GM18907 (cell line): ENCODE measurements at regions not wholly inside any gene's neighbourhood (a gene's known extent, or its start where the extent isn't known, plus 50 kb on each side); places are given as distances from the start of the nearest gene placed in this dataset.
"Not testable (repeated sequence)": the region's sequence is repeated elsewhere in the genome, so short reads cannot be mapped to it uniquely, and the experiment has no call there.

Source experiments
- ATAC-seq: cut with Tn5 transposase; IDR thresholded peaks from one replicate; pipeline ENCODE4 v1.9.1; 2021; ENCODE audit warnings: mild to moderate bottlenecking, moderate library complexity; ENCODE audit not compliant: unreplicated experiment

- ATAC-seq, result no peak
These were observed 110.8 kb upstream of the GREM2 start for GRCh38 chr1:240722788-240723187.

- no peak for ATAC-seq
These were observed 109.0 kb upstream of the GREM2 start for GRCh38 chr1:240720976-240721375.

GRCh38 chr1:240719953-240720700 is 108.2 kb upstream of the GREM2 start:
- ATAC-seq, result no peak

DNA sequence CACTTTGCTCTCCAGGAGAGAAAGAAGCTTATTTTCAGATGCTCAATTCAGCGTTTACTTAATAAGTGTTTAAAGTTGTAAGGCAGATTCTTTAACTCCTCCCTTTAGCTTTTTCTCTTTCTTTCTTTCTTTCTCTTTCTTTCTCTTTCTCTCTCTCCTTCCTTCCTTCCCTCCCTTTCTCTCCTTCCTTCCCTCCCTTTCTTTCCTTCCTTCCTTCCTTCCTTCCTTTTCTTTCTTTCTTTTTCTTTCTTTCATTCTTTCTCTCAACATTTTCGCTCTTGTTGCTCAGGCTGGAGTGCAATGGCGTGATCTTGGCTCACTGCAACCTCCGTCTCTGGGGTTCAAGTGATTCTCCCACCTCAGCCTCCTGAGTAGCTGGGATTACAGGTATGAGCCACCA is 104.6 kb upstream of the GREM2 start:
- ATAC-seq, result not testable (repeated sequence)

DNA sequence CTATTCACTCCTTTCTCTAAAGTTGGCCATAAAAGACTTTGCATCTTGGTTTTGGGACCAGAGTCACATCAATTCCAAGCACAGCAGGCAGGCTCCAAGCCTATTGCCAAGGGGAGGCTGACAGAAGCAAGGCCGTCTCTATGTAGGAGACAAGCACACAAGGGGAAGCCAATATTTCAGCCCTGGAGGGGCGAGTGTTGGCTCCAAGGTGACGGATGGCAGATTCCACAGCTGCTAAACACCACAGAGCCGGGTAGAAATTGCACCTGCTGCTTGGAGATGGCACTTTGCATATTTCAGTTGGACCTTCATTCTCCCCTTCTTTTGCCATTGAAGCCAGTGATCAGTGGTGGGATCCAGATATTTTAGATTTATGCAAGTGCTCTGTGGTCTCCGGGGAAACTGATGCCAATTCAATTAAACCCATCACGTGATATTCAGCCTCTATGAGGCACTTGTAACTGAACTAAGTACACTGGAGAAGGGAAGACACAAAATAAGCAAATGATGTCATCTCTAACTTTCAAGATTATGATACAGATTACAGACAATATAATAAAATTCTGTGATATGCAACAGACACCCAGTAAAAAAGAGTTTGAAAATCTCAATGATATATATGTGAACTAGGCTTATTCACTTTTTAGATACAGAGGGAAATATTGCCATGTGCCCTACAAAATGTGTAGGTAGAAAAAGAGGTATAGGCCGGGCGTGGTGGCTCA is 102.8 kb upstream of the GREM2 start:
- no peak for ATAC-seq

GRCh38 chr1:240712014-240712731 is 100.2 kb upstream of the GREM2 start:
- ATAC-seq, result no peak

DNA sequence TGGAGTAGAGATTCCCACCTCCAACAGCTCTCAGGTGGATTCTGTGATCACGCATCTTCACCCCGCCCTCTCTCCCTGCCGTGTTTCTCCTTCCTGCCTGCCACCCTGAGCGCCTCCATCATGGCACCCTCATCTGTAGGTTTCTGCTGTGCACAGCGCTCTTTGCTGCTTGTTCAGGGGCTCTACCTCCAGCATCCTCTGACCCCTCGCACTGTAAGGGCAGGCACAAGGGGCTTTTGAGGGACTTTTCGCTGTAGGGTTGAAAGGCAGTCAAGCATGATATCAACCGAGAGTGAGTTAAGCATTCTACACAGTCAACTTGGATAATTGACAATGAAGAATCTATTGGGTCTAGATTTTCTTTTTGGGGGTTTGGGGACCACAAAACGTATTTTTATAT is 99.1 kb upstream of the GREM2 start:
- peak; percentile 66 for ATAC-seq

GRCh38 chr1:240709676-240710075 is 97.7 kb upstream of the GREM2 start:
- ATAC-seq, result peak; percentile 67

DNA sequence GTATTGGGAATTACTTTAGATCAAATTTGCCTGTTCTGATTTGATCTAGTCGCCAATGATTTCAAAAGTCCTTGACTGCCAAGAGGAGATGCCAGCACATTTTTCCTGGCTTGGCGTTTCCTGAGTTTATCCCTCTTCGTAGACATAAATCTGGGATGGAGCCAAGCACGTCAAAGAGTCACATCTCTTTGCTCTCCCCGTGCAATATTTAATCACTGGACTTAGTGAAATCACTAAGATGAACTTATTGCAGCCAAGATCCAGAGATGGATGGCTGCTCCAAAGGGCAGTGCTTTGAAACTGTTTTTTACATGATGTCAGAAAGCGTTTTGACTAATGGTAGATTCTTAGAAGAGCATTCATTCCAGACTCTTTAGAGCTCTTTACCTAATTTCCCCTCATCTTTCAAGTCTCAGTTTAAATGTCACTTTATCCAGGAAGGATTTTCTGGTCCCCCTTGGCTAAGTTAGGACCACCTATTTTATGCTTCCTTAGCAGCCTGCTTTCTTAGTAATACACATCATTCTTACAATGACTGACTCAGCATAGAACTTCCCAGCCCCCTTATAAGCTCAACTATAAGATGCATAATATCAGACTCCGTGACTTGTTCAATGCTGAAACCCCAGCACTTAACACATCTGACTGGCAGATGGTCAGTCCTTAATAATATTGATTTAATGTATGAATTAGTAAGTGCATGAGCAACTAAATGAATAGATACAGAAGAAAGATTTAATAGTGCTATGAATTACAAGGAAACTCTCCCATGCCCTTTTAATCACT is 94.4 kb upstream of the GREM2 start:
- no peak for ATAC-seq

- ATAC-seq, result no peak
These were observed 93.6 kb upstream of the GREM2 start for GRCh38 chr1:240705579-240705978.

DNA sequence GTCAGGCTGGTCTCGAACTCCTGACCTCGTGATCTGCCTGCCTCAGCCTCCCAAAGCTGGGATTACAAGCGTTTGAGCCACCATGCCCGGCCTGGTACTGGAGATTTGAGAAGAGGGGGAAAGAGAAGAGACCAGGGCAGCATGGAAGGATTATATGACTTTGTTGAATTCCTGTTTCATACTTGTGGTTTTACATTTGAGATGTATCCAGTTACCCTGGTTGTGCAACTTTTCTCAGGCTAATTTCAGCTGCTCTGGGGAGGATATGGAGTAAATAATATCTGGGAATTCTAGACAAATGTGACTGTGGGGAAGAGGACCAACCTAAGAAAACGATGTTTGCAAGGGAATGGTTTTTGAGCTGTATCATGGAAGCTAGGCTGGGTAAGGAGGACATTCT is 89.5 kb upstream of the GREM2 start:
- ATAC-seq, result no peak

GRCh38 chr1:240695416-240695815 is 83.5 kb upstream of the GREM2 start:
- ATAC-seq, result no peak

DNA sequence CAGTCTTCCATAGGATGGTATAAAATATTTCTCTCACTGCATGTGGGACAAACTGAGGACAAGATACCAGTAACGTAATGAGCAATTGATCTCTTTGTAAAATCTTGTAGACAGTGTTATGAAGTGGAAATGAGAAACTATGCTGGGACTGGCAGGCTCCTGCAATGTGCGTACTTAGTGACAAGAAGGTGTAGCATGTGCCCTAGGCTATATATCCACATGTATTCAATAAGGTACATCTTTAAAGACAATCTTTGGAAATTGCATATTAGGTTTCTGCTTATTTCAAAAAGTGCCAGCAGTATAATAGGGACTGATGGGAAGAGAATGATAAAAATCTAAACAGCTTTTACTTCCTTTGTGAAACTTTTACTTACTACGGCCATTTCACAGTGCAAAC is 81.9 kb upstream of the GREM2 start:
- no peak for ATAC-seq

GRCh38 chr1:240693036-240693435 is 81.1 kb upstream of the GREM2 start:
- no peak for ATAC-seq

GRCh38 chr1:240691909-240692705 is 80.2 kb upstream of the GREM2 start:
- no peak for ATAC-seq

DNA sequence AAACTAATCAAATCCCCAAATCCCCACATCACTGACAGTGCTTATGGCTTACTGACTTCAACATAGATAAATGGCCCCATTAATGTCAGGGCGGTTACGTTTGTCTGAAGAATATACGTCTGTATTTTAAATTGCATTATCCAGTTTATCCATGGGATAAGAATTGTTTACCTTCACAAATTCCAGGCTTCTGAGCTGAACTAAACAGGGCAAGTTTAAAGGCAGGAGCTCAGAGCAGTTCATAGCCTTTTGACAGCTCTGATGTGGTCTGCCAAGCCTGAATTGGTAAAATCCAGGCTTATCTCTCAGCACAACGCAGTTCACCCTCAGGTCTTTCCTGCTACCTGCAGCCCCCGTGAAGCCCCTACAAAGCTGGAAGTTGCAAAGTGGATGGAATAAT is 79.5 kb upstream of the GREM2 start:
- ATAC-seq, result no peak

- peak; percentile 98 for ATAC-seq
These were observed 75.9 kb upstream of the GREM2 start for GRCh38 chr1:240687820-240688219.

DNA sequence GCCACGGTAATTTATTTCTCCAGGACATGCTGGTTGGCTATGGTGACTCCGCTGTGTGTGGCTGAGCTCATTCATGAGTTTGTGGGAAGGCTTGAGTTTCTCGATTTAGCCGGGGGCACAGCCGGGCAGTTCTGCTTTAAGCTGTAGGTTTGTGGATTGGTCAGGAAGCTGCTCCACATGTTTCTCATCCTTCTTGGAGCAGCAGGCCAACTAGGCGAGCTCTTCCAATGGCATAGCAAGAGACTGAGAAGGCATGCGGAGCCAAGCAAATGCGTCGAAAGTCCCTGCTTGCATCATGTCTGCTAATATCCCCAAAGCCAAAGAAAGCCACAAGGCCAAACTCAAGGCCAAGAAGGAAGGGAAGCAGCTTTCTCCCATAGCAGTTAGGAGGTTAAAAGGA is 71.6 kb upstream of the GREM2 start:
- no peak for ATAC-seq

DNA sequence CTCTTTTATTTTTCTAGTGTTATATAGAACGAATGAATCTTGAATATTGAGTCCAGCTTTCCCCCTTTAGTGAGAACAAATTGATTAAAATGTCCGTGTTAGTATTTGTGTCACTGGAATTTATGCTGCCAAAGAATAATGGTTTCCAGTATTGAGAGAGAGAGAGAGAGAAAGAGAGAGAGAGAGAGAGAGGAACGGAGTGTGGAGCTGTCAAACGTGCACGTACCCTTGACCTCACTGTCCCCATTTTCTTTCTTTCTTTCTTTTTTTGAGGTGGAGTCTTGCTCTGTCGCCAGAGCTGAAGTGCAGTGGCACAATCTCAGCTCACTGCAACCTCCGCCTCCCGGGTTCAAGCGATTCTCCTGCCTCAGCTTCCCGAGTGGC is 70.9 kb upstream of the GREM2 start:
- ATAC-seq, result no peak

DNA sequence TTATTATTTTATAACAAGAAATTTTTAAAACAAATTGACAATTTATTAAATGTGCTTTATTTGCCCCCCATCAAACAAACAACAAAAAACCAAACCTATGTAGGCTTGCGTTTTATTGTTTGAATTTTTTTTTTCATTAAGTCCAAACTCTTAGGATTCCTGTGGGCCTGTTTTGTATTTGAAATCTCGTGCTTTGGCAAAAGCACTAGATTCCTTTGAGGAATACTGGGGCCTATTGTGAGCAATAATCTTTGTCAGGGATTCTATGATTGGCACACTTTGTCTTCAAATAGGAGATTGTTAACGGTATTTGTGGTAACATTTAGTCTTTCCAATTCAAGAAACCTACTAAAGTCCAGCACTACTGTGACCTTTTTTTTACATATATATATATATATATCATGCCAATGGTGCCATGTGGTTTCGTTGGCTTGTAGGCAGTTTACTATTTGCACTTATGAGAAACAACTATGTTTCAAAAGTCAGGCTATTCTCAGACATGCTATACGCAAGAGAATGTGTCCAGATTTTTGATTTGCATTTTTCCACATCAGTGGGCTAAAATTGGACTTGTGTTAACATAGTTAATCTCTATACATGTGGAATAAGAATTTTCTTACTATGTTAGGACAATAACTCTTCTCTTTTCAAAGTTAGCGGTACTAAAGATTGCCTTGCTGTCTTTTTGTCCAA is 70.4 kb upstream of the GREM2 start:
- ATAC-seq, result no peak
